GM19239 (cell line): ENCODE measurements at regions not wholly inside any gene's neighbourhood (a gene's known extent, or its start where the extent isn't known, plus 50 kb on each side); places are given as distances from the start of the nearest gene placed in this dataset.

Experiments
- DNase-seq: peaks from one replicate; pipeline ENCODE4 v3.0.0; 2011; ENCODE audit warnings: low spot score; ENCODE audit not compliant: insufficient read length
- FAIRE-seq: peaks from 2 replicates; lab custom pipeline; 2011; peaks lifted over from hg19 to GRCh38; lab: Jason Lieb, UNC

DNA sequence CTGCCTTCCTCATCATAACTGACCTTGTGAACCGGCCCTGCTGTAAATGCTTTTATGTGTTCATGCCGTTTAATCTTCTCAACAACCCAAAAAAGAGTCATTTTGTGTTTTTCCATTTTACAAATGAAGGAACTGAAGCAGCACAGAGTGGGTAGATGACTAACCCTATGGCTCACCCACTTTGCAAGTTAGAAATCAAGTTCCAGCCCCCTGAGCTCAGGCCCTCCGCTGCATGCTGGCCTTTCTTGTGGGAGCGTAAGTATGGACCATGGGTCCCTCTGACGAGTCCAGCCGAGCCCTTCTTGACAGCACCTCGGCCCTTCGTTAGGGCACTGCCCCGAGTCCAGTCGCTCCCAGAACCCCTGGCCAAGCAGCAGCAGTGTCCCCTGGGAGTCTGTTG lies 194.6 kb downstream of the GLI2 start:
- DNase-seq (no peak), FAIRE-seq (no peak)

DNA sequence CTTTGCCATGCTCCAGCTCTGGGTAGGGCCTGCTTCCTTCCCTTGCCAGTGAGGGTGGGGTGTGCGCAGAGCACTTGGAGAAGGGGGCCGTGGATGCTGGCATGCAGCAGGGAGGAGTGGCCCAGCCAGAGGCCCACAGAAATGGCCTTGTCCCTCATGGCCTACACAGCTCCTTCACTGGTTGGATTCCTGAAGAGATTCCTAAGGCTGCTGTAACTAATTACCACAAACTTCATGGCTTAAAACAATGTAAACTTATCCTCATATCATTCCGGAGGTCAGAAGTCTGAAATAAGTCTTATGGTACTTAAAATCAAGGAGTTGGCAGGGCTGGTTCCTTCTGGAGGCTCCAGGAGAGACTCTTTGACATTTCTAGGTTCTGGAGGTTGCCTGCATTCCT lies 195.2 kb downstream of the GLI2 start:
- DNase-seq = no peak
- FAIRE-seq = no peak

DNA sequence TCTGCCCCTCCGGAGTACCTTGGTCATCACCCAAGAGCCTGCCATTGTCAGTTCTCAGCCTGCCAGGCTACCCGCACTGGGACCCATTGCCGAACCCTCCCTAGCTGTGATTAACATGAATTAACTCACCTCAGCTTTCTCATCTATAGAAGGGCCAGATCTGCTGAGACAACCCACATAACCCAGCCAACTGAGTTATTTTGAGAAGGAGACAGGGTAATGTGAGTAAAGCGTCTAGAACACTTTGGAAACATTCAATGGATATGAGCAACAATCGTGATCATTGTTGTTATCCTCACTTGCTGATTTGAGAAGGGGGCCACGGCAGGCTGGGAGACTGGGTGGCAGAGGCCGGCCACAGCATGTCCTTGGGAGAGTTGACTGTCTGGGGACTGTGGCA lies 196.8 kb downstream of the GLI2 start:
- FAIRE-seq = no peak
- no peak for DNase-seq

DNA sequence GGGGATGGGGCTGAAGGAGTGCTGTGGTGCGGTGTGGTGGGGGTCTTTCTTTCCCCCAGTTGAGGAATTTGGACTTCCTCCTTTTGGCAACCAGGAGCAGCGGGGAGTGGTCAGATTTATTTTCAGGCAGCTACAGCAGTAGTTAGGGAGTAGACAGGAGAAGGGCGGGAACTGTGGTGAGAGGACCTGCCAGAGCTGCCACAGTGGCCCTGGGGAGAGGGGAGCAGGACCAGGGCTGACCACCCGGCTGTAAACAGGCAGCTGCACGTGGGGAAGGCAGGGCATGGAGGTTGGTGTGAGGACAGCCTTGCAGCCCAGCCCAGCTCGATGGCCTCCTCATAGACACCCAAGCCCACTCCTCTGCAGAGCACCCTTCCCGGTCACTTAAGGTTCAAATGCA lies 197.2 kb downstream of the GLI2 start:
- no peak for DNase-seq
- FAIRE-seq = no peak

DNA sequence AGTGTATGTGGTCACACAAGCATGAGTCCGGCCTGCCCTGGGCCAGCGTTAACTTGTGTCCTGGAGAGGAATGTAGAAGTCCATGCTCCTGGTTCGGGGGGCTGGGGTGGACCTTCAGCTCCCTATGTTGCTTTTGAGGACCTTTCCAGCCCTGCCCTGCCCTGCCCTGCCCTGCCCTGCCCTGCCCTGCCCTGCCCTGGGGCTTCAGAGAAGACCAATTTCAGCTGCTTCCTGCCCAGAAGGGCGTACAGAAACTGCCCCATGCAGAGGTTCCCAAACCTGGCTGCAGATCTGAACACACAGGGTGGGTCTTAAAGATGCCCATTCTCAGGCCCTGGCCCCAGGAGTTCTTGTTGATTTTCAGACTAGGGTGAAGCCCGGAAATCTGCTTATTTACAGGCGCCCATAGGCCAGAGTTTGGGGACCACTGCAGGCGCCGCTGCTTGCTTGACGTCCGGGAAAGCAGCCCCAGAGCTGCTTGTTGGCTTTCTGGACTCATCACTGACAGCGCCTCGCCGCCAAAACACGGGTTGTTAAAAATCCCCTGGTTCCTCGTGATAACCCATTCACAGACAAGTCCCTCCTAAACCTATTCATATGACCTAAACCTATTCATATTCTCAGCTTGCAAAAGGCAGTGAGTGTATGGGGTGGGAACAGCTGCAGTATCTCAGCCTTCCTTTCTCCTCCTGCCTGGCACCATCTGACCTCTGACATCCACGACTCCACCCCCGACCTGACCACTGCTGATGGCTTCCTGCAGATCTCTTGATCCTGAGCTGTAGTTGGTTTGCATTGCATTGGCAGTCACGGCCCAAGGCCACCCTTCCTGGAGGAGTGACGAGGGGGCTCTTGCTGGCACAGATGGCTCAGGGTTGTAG lies 198.3 kb downstream of the GLI2 start:
- FAIRE-seq = no peak

DNA sequence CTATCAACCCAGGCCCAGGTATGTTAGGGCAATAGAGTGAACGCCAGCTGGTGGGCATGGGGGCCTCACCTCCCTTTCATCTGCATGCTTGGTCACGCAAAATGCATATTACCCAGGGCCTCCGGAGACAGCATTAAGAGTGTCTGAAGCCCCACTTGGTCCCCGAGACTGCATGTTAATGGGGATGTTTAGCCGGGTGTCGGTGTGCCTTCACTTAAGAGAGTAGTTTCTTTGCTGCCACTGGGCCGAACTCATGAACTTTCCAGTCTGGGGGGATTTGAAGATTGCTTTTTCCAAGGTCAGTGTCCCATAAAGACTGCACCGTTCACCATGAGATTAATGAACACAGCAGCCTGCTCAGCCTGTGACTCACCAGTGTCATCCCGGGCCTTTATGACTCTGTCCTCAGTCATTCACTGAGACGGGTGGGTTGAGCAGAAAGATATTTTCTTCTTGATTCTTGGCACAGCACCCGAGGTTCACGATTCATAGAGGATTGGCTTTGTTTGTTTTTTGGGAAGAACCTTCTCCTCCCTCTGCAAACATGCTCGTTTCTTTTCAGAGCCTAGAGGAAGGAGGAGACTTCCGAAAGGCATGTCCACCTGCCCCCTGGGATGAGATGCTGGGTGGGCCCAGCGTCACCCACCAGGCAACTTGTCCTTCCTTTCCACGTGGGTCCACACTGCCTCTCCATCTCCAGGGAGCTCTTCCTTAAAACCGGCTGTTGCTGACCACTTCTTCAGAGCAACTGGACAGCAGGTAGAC lies 199.1 kb downstream of the GLI2 start:
- no peak for FAIRE-seq
- no peak for DNase-seq

More for the DNA sequence above, 198.3 kb downstream of the GLI2 start:
- no peak for DNase-seq

DNA sequence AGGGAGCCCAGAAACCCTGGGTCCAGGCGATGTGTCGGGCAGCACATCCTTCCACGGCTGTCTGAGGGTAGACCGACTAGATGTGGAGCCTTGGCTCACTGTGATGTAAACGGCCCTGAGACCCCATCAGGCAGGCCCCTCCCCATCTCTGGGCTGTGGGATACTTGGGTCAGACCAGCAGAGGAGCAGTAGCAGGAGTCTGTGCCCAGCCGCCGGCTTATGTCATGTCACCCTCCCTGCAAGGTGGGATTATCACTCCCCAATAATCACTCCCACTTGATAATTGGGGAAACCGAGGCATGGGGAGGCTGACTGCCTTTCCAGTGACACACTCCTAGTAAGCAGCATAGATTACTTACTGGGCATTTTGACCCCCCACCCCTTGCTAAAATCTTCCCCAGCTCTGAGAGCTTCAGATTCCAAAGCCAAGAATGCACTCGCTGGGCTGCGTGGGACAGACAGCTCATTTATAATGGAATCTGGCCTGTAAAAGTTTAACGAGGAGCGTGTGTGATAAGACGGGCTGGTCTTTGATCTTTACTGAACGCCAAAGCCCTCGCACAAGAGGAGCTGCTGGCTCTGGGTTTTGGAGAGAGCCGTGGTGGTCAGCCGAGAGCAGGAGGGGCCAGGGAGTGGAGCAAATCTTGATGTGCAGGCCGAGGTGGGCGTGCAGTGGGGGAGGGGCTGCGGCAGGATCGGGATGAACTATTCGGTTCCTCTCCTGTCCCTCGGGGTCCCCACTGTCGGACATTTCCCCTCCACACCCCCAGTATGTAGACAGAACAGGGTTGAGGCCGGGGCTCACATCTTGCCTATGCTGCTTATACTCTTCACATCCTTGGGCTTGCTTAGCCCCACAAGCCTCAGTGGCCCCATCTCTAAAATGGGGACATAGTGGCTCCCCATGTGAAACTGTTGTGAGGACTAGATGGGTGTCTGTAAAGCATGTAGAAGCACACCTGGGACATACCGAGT lies 200.0 kb downstream of the GLI2 start:
- FAIRE-seq (no peak), DNase-seq (no peak)

DNA sequence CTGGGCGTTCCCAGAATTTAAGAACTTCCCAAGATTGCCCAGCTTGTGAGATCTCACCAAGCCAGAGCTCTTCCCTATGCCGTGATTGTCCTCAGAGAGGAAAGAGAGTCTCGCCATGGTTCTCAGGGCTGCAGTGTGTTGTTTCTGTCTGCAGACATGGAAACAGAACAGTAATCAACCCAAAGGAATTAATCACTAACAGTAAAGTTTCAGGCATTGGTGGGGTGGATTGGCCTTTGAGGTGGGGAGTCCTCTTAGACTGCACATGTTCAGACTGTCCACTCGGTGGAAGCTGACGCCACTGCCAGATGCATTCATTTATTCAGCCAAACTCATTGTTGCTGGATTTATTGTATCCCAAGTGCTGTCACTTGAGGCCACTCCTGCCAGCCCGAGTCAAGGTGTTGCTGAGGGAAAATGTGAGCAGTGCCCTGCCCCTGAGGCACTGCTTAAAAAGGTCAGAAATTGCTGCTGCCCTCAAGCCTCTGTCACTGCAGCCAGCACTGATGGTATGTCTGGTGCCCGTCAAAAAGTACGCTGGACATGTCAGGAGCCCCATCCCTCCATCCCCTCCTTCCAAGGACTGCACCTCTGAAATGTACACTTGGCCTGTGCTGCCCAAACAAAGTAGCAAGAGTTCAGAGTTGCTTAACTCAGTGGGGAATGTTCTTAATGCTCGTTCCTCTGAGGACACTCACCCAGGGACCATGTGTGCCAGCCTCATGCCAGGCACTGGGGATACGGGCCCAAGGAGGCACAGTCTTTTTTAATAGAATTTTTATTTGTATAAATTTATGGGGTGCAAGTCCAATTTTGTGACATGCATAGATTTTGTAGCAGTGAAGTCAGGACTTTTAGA lies 201.0 kb downstream of the GLI2 start:
- DNase-seq (no peak), FAIRE-seq (no peak)

DNA sequence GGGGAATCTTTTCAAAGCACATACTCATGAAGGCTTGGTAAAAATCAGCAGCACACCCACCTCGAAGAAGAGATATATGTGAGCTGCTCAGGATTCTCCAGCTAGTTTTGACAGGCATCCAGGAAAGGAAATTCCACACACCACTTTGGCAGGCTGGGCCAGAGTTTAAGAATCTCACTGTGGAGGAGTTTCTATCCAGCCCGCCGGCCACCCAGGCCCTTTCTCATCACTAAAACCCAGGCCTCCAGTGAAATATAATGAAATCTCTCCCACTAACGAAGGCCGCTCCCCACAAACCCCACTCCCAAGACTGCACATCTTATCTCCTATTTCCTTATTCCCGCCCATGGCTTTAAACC lies 202.0 kb downstream of the GLI2 start:
- no peak for DNase-seq
- FAIRE-seq = no peak

DNA sequence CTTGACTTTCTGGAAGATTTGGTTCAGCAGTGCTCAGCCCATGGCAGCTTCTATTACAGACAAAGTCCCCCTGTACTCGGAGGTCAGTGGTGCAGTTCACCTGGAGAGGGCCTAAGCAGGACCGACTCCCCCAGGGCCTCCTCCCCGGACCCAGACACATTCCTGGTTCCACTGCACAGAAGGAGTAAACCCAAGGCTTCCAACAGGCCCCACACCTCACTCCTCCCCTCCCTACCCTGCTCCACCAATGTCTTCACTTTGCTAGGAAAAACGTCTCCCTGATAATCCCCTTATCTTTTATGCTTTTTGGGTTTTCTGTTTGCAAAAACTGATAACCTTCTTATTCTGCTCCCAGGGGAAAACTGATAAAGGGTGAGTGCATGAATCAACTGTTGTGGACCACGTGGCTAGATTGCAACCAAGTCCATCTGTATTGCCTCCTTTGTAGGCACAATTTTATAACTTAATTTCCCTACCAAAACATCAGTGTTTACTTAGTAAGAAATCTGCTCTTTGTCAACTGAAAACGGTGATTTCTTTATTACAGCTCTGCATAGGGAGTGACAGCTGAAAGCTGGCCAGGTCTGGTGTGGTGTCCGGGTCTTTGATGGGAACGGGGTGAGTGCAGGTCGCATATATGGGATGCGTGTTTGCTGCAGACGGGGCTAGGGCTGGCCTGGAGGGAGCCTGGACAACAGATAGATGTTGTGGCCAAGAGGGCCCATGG lies 202.5 kb downstream of the GLI2 start:
- DNase-seq = no peak

DNA sequence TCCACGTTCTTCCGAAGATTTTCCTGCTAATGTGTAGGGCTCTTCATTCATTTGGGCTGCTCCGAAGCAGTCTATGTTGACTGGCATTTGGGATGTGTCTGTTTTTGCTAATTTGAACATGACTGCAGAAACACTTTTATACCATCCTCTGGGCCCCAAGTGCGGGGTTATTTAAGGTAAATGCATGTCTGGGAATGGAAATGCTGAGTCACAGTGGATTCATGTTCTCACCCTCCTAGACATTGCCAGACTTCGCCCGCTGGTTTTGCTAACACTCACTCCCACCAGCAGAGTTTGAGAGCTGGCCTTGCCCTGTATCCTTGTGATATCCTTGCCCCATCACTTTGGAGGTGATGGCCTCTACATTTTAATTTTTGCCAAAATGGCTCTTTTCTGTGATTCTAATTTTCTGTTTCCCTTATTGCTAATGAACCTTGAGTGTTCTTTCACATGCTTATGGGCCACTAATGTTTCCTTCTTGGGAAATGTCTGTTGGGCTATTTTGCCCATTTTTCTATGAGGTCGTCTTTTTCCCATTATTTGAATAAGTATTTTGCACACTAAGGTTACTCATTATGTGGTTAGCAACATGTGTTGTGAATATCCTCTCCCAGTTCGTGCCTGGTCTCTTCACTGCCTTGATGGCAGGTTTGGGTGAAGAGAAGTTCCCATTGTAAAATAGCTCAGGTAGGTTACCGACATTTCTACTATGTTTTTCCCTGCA lies 204.1 kb downstream of the GLI2 start:
- no peak for FAIRE-seq
- DNase-seq = no peak

More for the DNA sequence above, 202.5 kb downstream of the GLI2 start:
- FAIRE-seq = no peak

DNA sequence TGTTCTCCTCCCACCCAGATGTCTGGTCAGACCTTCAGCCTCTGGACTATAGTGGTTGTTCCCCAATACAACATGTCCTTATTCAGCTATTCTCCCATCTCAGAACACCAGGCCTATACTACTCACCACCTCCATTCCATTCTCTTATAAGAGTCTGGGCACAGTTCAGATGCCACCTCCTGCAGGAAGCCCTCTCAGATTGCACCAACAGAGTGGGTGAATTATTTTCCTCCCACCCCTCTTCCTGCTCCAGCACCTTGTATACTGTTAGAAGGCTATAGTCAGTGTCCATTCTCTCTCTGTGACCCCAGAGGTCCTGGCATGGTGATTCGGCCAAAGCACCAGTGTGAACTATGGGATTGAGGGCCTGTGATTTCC lies 204.6 kb downstream of the GLI2 start:
- FAIRE-seq (no peak), DNase-seq (no peak)

DNA sequence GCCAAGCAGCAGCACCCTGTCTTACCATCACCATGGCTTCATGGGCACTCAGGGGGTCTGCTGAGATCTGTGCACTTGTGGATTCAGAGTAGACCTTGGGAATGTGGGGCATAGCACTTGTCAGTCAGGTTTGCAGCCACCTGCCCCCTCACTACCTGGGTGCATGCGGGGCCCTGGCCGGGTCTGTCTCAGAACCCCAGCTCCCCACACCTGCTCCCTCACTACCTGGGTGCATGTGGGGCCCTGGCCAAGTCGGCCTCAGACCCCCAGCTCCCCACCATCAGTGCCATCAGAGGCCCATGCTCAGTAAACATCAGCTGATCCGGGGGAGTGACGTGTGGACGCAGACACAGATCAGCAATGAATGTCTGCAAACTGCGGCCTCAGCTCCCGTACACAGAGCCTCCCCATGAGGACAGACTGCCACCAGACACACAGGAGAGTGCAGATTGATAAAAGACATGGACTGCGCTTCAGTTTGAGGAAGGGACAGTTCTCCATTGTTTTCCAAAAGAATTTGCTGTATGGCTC lies 205.1 kb downstream of the GLI2 start:
- FAIRE-seq (no peak), DNase-seq (no peak)

DNA sequence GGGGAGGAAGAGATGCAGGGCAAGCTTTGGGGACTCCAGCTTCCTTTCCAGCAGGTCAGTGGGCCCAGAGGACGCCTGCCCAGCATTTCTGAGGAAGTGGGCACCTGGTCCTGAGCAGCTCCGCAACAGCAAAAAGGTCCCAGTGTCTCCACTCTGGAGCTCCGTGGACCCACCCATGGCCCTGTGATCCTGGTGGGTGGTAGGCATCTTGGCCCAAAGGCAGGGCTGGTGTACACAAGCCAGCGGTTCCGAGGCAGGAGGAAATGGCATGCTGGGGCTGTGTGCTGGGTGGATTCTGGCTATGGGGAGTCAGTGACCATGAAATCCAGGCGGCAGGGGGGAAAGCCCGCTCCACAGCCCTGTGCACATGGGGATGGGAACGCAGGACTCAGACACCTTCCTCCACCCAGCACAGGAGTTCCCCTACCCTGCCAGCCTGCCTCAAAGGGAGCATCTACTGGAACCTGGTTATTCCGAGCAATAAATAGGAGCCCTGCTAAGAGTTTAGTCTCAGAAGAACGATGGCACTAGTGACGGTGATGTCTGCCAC lies 206.0 kb downstream of the GLI2 start:
- DNase-seq = no peak
- FAIRE-seq = no peak

DNA sequence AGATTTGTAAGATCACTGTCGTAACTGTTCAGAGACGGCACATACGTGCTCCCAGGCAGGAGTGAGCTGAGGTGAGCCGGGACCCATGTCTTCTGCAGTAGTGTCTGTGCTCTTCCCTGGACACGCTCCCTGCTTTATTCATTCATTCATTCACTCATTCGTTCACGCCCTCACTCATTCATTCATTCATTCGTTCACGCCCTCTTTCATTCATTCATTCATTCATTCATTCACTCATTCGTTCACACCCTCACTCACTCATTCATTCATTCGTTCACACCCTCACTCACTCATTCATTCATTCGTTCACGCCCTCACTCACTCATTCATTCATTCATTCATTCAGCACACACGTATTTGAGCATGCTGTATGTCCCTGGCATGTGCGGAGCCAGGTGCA lies 207.0 kb downstream of the GLI2 start:
- DNase-seq = no peak
- FAIRE-seq = no peak

DNA sequence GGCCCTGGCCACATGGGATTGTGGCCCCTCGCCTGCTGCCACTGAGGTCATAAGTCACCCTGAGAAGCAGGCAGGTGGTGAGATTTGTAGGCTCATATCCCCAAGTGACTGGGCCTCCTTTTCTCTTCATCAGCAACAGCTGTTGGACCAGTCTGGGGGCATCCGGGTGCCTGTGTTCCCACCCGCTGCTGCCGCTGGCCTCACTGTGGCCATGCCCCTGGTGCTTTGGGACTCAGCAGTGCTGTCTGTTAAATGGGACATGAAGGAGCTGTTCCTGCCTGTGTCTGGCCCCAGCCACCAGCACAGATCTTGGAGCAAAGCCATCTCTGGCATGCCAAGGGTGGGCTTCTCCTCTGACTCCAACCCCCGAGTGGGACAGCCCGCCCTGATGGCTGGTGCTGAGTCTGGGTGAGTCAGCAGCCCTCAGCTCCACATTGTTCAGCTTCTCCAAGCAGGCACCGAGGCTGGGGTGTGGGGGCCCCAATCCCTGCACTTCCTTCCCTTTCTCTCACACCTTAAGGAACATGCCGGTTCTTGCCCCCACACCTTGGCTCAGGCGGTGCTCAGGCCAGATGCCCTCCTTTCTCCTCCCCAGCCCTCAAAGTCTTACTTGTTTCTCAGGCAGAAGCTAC lies 207.9 kb downstream of the GLI2 start:
- FAIRE-seq (no peak), DNase-seq (no peak)

DNA sequence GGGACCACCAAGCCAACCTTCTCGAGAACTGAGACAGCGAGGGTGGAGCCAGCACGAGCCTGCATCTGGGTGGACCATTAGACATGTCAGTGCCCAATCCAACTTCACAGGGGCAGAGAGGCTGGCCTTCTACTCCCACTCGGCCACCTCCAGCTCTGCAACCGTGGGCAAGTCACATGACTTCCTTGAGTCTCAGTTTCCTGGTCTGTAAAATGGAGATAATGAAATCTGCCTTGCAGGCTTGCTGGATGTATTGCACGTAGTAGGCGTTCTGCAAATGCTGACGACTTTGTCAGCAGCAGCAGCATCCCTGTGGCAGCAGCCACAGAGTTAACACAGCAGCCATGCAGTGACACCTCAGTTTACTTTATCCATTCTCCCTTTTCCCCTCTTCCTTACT lies 208.9 kb downstream of the GLI2 start:
- FAIRE-seq (no peak), DNase-seq (no peak)
